WTC11 (cell line): ENCODE measurements at regions not wholly inside any gene's neighbourhood (a gene's known extent, or its start where the extent isn't known, plus 50 kb on each side); places are given as distances from the start of the nearest gene placed in this dataset.

ENCODE experiments used
- ATAC-seq: fragments of 200-7000 bp; cut with Tn5 transposase; 2 replicates; pipeline ENCODE4 v1.10.0; 2021; ENCODE audit warnings: mild to moderate bottlenecking, moderate library complexity
- CTCF ChIA-PET: fragments of 300-600 bp; sonication (Branson Sonifier 250); formaldehyde crosslinking; loops from one replicate; lab custom pipeline; 2021; ENCODE audit warnings: antibody characterized with exemption; lab: Charles Lee
- POLR2A ChIA-PET: fragments of 350-600 bp; sonication (Branson Sonifier 250); formaldehyde crosslinking; loops from one replicate; lab custom pipeline; 2021; ENCODE audit warnings: antibody characterized with exemption; lab: Charles Lee
- DNase-seq: peaks from one replicate; pipeline ENCODE4 v3.0.0; 2021; ENCODE audit warnings: low spot score
- H3K27ac Mint-ChIP-seq: 2 replicates; pipeline ENCODE4 v1.8.0; 2021; ENCODE audit warnings: mixed read lengths
- H3K27me3 Mint-ChIP-seq: 2 replicates; pipeline ENCODE4 v1.8.0; 2021; ENCODE audit warnings: low read depth, mild to moderate bottlenecking, moderate library complexity, mixed read lengths
- H3K36me3 Mint-ChIP-seq: 2 replicates; pipeline ENCODE4 v1.8.0; 2021; ENCODE audit warnings: mixed read lengths
- H3K4me1 Mint-ChIP-seq: 2 replicates; pipeline ENCODE4 v1.8.0; 2022; ENCODE audit warnings: mixed read lengths
- H3K4me3 Mint-ChIP-seq: 2 replicates; pipeline ENCODE4 v1.8.0; 2021; ENCODE audit warnings: mild to moderate bottlenecking, moderate library complexity, mixed read lengths
- H3K9me3 Mint-ChIP-seq: 2 replicates; pipeline ENCODE4 v1.8.0; 2021; ENCODE audit warnings: mixed read lengths
- AFF4 ChIP-seq: sonication (generic); formaldehyde crosslinking; IDR thresholded peaks from 2 replicates; pipeline ENCODE4 v1.8.1; 2023; ENCODE audit warnings: mild to moderate bottlenecking, missing genetic modification reagents, borderline replicate concordance
- ARID4B ChIP-seq: sonication (generic); formaldehyde crosslinking; IDR thresholded peaks from 2 replicates; pipeline ENCODE4 v1.8.0; 2023; ENCODE audit warnings: missing genetic modification reagents, mild to moderate bottlenecking, borderline replicate concordance
- ATF2 ChIP-seq: sonication (generic); formaldehyde crosslinking; IDR thresholded peaks from 2 replicates; pipeline ENCODE4 v1.8.1; 2022; ENCODE audit warnings: low read depth, missing genetic modification reagents, borderline replicate concordance
- ELF4 ChIP-seq: sonication (generic); formaldehyde crosslinking; IDR thresholded peaks from 2 replicates; pipeline ENCODE4 v1.8.1; 2022; ENCODE audit warnings: low read depth, mild to moderate bottlenecking, moderate library complexity, missing genetic modification reagents
- GABPB1 ChIP-seq: sonication (generic); formaldehyde crosslinking; IDR thresholded peaks from 2 replicates; pipeline ENCODE4 v1.8.1; 2023; ENCODE audit warnings: mild to moderate bottlenecking, missing genetic modification reagents
- HMGXB4 ChIP-seq: sonication (generic); formaldehyde crosslinking; IDR thresholded peaks from 2 replicates; pipeline ENCODE4 v1.8.1; 2023; ENCODE audit warnings: mild to moderate bottlenecking, moderate library complexity, missing genetic modification reagents
- KAT7 ChIP-seq: sonication (generic); formaldehyde crosslinking; IDR thresholded peaks from 2 replicates; pipeline ENCODE4 v1.8.1; 2023; ENCODE audit warnings: missing genetic modification reagents, mild to moderate bottlenecking, borderline replicate concordance
- NFATC4 ChIP-seq: fragments of 250-450 bp; sonication (Bioruptor Pico); IDR thresholded peaks from 2 replicates; pipeline ENCODE4 v1.9.0; 2021; ENCODE audit warnings: mild to moderate bottlenecking
- NFE2L1 ChIP-seq: sonication (generic); formaldehyde crosslinking; IDR thresholded peaks from 2 replicates; pipeline ENCODE4 v1.8.1; 2023; ENCODE audit warnings: missing genetic modification reagents
- NR2C2 ChIP-seq: sonication (generic); formaldehyde crosslinking; IDR thresholded peaks from 2 replicates; pipeline ENCODE4 v1.8.0; 2022; ENCODE audit warnings: mild to moderate bottlenecking, missing genetic modification reagents
- PRDM15 ChIP-seq: sonication (generic); formaldehyde crosslinking; IDR thresholded peaks from 2 replicates; pipeline ENCODE4 v1.8.0; 2022; ENCODE audit warnings: missing genetic modification reagents
- ZBTB43 ChIP-seq: sonication (generic); formaldehyde crosslinking; IDR thresholded peaks from 2 replicates; pipeline ENCODE4 v1.8.1; 2023; ENCODE audit warnings: mild to moderate bottlenecking, missing genetic modification reagents
- ZMAT4 ChIP-seq: fragments of 250-450 bp; sonication (Bioruptor Pico); IDR thresholded peaks from 2 replicates; pipeline ENCODE4 v1.9.0; 2021; ENCODE audit warnings: mild to moderate bottlenecking
- ZNF423 ChIP-seq: fragments of 250-450 bp; sonication (Bioruptor Pico); IDR thresholded peaks from 2 replicates; pipeline ENCODE4 v2.1.2; 2022; ENCODE audit warnings: mild to moderate bottlenecking, moderate library complexity
- ZNF532 ChIP-seq: fragments of 250-450 bp; sonication (Bioruptor Pico); IDR thresholded peaks from 2 replicates; pipeline ENCODE4 v1.9.0; 2021; ENCODE audit warnings: mild to moderate bottlenecking, borderline replicate concordance
- ZNF671 ChIP-seq: fragments of 250-450 bp; sonication (Bioruptor Pico); IDR thresholded peaks from 2 replicates; pipeline ENCODE4 v1.8.0; 2021; ENCODE audit warnings: mild to moderate bottlenecking

GRCh38 chr1:4025752-4026151, 125.7 kb upstream of the C1orf174 start:
- ATAC-seq, result no peak
- CTCF ChIA-PET, result no interaction called here
- Mint-ChIP-seq H3K4me3 (no peak overlapping the region), H3K36me3 (peaks cover 69% of the 10 kb centered on the region), H3K27me3 (peaks cover 6% of the 10 kb centered on the region; the same call in 1 of the 2 replicates), H3K9me3 (peaks cover 75% of the 10 kb centered on the region), H3K27ac (no peak overlapping the region), H3K4me1 (no peaks in the 10 kb centered on the region)
- no peak for TF ChIP-seq NR2C2 (CRISPR knock-in tag)
- TF ChIP-seq ZMAT4, result no peak
- no peak for TF ChIP-seq ZNF671
- TF ChIP-seq HMGXB4 (CRISPR knock-in tag), result no peak
- no peak for TF ChIP-seq ELF4 (CRISPR knock-in tag)
- TF ChIP-seq ZBTB43 (CRISPR knock-in tag), result no peak
- TF ChIP-seq KAT7 (CRISPR knock-in tag), result no peak
- no peak for TF ChIP-seq ATF2
- no peak for TF ChIP-seq AFF4 (CRISPR knock-in tag)
- no peak for TF ChIP-seq PRDM15 (CRISPR knock-in tag)
- TF ChIP-seq ARID4B (CRISPR knock-in tag), result no peak
- no peak for TF ChIP-seq ZNF532 (CRISPR knock-in tag)
- TF ChIP-seq NFE2L1 (CRISPR knock-in tag), result no peak
- TF ChIP-seq GABPB1, result no peak
- TF ChIP-seq ZNF423, result no peak
- no peak for TF ChIP-seq NFATC4
- DNase-seq, result no peak
- POLR2A ChIA-PET, result no interaction called here
